Calu3 (cell line): ENCODE measurements at regions not wholly inside any gene's neighbourhood (a gene's known extent, or its start where the extent isn't known, plus 50 kb on each side); places are given as distances from the start of the nearest gene placed in this dataset.

Experiments
- BruUV-seq: library from RNA; stranded (reverse); fragments of 400-500 nt; replicated peaks from 2 replicates; lab custom pipeline; 2021; lab: Mats Ljungman, UMichigan
- CTCF ChIA-PET: fragments of 300-600 bp; sonication (Branson Sonifier 250); formaldehyde crosslinking; loops from one replicate; lab custom pipeline; 2022; ENCODE audit warnings: antibody characterized with exemption; lab: Charles Lee
- DNase-seq: peaks from one replicate; pipeline ENCODE4 v3.0.0; 2022
- H3K27ac Mint-ChIP-seq: one replicate; pipeline ENCODE4 v1.8.0; 2022; ENCODE audit warnings: mixed read lengths; ENCODE audit not compliant: unreplicated experiment
- H3K27me3 Mint-ChIP-seq: one replicate; pipeline ENCODE4 v1.8.0; 2022; ENCODE audit warnings: mixed read lengths; ENCODE audit not compliant: unreplicated experiment
- H3K36me3 Mint-ChIP-seq: one replicate; pipeline ENCODE4 v1.8.0; 2022; ENCODE audit warnings: mild to moderate bottlenecking, moderate library complexity, mixed read lengths; ENCODE audit not compliant: insufficient read depth, unreplicated experiment
- H3K4me1 Mint-ChIP-seq: one replicate; pipeline ENCODE4 v1.8.0; 2022; ENCODE audit warnings: mild to moderate bottlenecking, low read depth, mixed read lengths; ENCODE audit not compliant: unreplicated experiment
- H3K4me3 Mint-ChIP-seq: one replicate; pipeline ENCODE4 v1.8.0; 2022; ENCODE audit warnings: mild to moderate bottlenecking, low read depth, moderate library complexity, mixed read lengths; ENCODE audit not compliant: unreplicated experiment
- H3K9me3 Mint-ChIP-seq: one replicate; pipeline ENCODE4 v1.8.0; 2022; ENCODE audit warnings: low read depth, mixed read lengths; ENCODE audit not compliant: unreplicated experiment
- intact Hi-C: fragments of 100-400 bp; cut with micrococcal nuclease; formaldehyde crosslinking; loops from one replicate; pipeline ENCODE4 v1.10.0; 2022; ENCODE audit not compliant: unreplicated experiment
- TF ChIP-seq, protein P1 (sequence below): fragments of 200-600 bp; IDR thresholded peaks from one replicate; pipeline ENCODE4 v1.8.0; 2022; ENCODE audit warnings: antibody characterized with exemption; ENCODE audit not compliant: unreplicated experiment

DNA sequence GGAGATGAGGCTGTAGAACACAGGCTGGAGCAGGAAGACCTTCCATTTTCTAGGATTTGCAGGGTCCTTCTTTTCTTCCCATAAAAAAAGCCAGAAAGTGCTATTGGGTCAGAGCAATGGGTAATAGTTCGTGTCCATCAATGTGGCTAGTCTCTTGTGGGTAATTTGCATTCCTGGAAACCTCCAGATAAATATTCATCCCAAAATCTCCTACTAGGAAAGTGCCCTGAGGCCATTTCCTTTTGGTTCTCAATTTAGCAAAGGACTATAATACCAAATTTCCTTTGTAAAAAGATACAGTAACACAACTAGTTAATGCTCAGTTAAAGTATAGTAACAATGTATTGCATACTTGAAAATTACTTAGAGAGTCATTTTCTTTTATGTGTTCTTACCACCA, 138.1 kb upstream of the TAB2 start:
- TF ChIP-seq, protein P1, sequence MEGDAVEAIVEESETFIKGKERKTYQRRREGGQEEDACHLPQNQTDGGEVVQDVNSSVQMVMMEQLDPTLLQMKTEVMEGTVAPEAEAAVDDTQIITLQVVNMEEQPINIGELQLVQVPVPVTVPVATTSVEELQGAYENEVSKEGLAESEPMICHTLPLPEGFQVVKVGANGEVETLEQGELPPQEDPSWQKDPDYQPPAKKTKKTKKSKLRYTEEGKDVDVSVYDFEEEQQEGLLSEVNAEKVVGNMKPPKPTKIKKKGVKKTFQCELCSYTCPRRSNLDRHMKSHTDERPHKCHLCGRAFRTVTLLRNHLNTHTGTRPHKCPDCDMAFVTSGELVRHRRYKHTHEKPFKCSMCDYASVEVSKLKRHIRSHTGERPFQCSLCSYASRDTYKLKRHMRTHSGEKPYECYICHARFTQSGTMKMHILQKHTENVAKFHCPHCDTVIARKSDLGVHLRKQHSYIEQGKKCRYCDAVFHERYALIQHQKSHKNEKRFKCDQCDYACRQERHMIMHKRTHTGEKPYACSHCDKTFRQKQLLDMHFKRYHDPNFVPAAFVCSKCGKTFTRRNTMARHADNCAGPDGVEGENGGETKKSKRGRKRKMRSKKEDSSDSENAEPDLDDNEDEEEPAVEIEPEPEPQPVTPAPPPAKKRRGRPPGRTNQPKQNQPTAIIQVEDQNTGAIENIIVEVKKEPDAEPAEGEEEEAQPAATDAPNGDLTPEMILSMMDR, result no peak
- peaks cover 2% of the 10 kb centered on the region for H3K9me3 Mint-ChIP-seq
- H3K27ac Mint-ChIP-seq, result no peak overlapping the region
- CTCF ChIA-PET, result no interaction called here
- H3K27me3 Mint-ChIP-seq, result no peaks in the 10 kb centered on the region
- no peak for DNase-seq
- peaks cover 12% of the 10 kb centered on the region for H3K4me1 Mint-ChIP-seq
- no peaks in the 10 kb centered on the region for H3K36me3 Mint-ChIP-seq
- intact Hi-C loops, result loop anchor here (5.0 kb wide), 1 partner anchor 97 kb away; no protein-coding TSS in a partner anchor
- BruUV-seq, result no TSS peak
- H3K4me3 Mint-ChIP-seq, result no peak overlapping the region

DNA sequence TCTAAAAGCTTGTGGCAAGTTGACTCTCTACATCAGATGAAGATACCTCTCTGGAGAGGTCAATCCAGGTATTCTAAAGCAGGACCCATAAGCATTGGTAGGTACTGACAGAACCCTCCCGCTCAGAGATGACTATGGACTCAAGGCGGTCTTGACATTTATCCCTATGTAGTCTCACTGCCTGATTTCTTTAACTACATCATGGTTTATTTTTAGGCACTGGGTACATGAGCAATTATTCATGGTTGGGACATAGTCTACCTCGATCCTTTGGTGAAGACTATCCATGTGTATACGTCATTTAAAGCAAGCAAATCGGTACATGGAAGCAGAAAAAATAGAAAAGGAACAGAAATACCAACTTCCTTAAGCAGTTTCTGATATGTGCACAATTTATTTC, 136.2 kb upstream of the TAB2 start:
- Mint-ChIP-seq H3K9me3 (peaks cover 7% of the 10 kb centered on the region), H3K4me3 (no peak overlapping the region), H3K36me3 (no peaks in the 10 kb centered on the region), H3K4me1 (peaks cover 10% of the 10 kb centered on the region), H3K27ac (no peak overlapping the region), H3K27me3 (no peaks in the 10 kb centered on the region)
- intact Hi-C loops, result no loop called here
- DNase-seq, result no peak
- BruUV-seq, result no TSS peak
- TF ChIP-seq, protein P1, result no peak
- CTCF ChIA-PET, result no interaction called here

DNA sequence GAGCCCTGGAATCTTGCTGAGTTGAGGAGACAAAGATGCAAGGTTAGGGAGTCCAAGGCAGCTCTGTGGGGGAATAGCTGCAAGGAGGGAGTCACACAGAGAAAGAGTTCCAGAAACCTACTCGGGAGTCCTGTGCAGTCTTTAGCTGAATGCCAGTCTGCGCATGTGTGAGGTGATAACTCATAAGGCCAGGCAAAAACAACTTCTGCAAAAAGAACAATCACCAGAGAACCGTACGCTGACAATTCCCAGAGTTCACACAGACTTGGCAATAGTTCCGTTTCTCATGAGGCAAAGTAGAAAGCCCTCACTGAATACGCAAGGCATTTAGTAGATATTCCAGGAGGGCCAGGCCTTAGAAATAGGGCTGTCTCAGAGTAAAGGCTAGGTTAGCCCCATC, 135.2 kb upstream of the TAB2 start:
- Mint-ChIP-seq H3K9me3 (peaks cover 5% of the 10 kb centered on the region), H3K4me3 (no peak overlapping the region), H3K4me1 (peaks cover under 1% of the 10 kb centered on the region), H3K36me3 (no peaks in the 10 kb centered on the region), H3K27me3 (no peaks in the 10 kb centered on the region), H3K27ac (no peak overlapping the region)
- CTCF ChIA-PET, result no interaction called here
- TF ChIP-seq, protein P1, result no peak
- intact Hi-C loops, result no loop called here
- no TSS peak for BruUV-seq
- DNase-seq, result no peak

GRCh38 chr6:149184523-149184922, 133.0 kb upstream of the TAB2 start:
- Mint-ChIP-seq H3K4me1 (no peaks in the 10 kb centered on the region), H3K4me3 (no peak overlapping the region), H3K9me3 (peaks cover 5% of the 10 kb centered on the region), H3K27me3 (no peaks in the 10 kb centered on the region), H3K36me3 (no peaks in the 10 kb centered on the region), H3K27ac (no peak overlapping the region)
- intact Hi-C loops, result no loop called here
- TF ChIP-seq, protein P1, result no peak
- BruUV-seq, result no TSS peak
- CTCF ChIA-PET, result no interaction called here
- DNase-seq, result no peak
